ENCODE measurements at regions not wholly inside any gene's neighbourhood (a gene's known extent, or its start where the extent isn't known, plus 50 kb on each side); places are given as distances from the start of the nearest gene placed in this dataset.

- Histone ChIP-seq H3K4me3 (replicated peaks in 1 of 3; ENCODE audit: insufficient read depth in 1 of 3, low read depth in 1 of 3, low read length in 3 of 3) (no peak overlapping the region), H3K9me3 (replicated peaks; ENCODE audit: control insufficient read depth, insufficient read depth, low read length) (no peaks in the 10 kb centered on the region), H4K20me1 (replicated peaks; ENCODE audit: control insufficient read depth, extremely low read depth, insufficient read depth, low read length) (no peaks in the 10 kb centered on the region), H3K27ac (ENCODE audit: insufficient read depth, low read depth, low read length) (no peak overlapping the region), H3K9me1 (replicated peaks; ENCODE audit: control insufficient read depth, extremely low read depth, insufficient read depth, low read length) (no peaks in the 10 kb centered on the region), H3K9ac (replicated peaks; ENCODE audit: extremely low read depth, insufficient read depth, low read length) (no peak overlapping the region), H3K79me2 (ENCODE audit: control insufficient read depth, insufficient read depth, low read length) (no peaks in the 10 kb centered on the region), H3K4me1 (ENCODE audit: control insufficient read depth, extremely low read depth, insufficient read depth, low read length) (no peaks in the 10 kb centered on the region), H3K36me3 (ENCODE audit: control insufficient read depth in 2 of 2, extremely low read depth in 1 of 2, insufficient read depth in 2 of 2, low read length in 2 of 2) (no peaks in the 10 kb centered on the region), H3K27me3 (ENCODE audit: control insufficient read depth in 2 of 2, insufficient read depth in 2 of 2, low read length in 2 of 2) (no peaks in the 10 kb centered on the region), H3K4me2 (ENCODE audit: insufficient read depth, low read length) (no peak overlapping the region), H2AFZ (ENCODE audit: low read depth, low read length) (no peak overlapping the region)
- no TSS peak for BruUV-seq (replicated peaks)
- intact Hi-C loops (cut with micrococcal nuclease) (no loop called here), dilution Hi-C loops (cut with MboI; ENCODE audit: extremely low pct_ligation_motif_present, low sequenced_read_pairs) (no loop called here)
- ChIA-PET CTCF (interaction anchor here (1.0 kb wide), 1 partner anchor 16 kb away, joined by 3 read pairs; no protein-coding TSS in a partner anchor), POLR2A (no interaction called here)
- FAIRE-seq (no peak), DNase-seq (ENCODE audit: low read depth, low spot score) (no peak)
- no peak for TF ChIP-seq FOS (IDR thresholded peaks at IDR 0.05; ENCODE audit: borderline replicate concordance, insufficient read depth, low read length)
- TF ChIP-seq GATA2 (IDR thresholded peaks at IDR 0.05; ENCODE audit: insufficient read depth, insufficient read length, low read depth, low read length), result no peak
- no peak for TF ChIP-seq JUN (IDR thresholded peaks at IDR 0.05; ENCODE audit: borderline replicate concordance, insufficient read depth, insufficient read length, low read depth)
- no peak for TF ChIP-seq CTCF (IDR thresholded peaks at IDR 0.05; ENCODE audit: extremely low read depth in 1 of 2, insufficient read depth in 1 of 2, low read depth in 1 of 2, low read length in 2 of 2)
- no peak for TF ChIP-seq POLR2AphosphoS5 (IDR thresholded peaks at IDR 0.05; ENCODE audit: insufficient read depth, low read depth, low read length)
- no peak for TF ChIP-seq MAX (IDR thresholded peaks at IDR 0.05; ENCODE audit: insufficient read depth, insufficient read length)
- no peak for TF ChIP-seq EZH2 (IDR thresholded peaks at IDR 0.05; ENCODE audit: borderline replicate concordance, low read depth, low read length, severe bottlenecking)
Measured at GRCh38 chr14:83172363-83172762, 1638.7 kb upstream of the SEL1L start.
